G401.6 (cell line): ENCODE measurements at regions not wholly inside any gene's neighbourhood (a gene's known extent, or its start where the extent isn't known, plus 50 kb on each side); places are given as distances from the start of the nearest gene placed in this dataset.
"Not testable (repeated sequence)": the region's sequence is repeated elsewhere in the genome, so short reads cannot be mapped to it uniquely, and the experiment has no call there.

Experiments used
- FAIRE-seq: peaks from 2 replicates; lab custom pipeline; 2012; peaks lifted over from hg19 to GRCh38; lab: Jason Lieb, UNC

GRCh38 chr12:131619736-131620506 lies 91.0 kb upstream of the SFSWAP start:
- no peak for FAIRE-seq

DNA sequence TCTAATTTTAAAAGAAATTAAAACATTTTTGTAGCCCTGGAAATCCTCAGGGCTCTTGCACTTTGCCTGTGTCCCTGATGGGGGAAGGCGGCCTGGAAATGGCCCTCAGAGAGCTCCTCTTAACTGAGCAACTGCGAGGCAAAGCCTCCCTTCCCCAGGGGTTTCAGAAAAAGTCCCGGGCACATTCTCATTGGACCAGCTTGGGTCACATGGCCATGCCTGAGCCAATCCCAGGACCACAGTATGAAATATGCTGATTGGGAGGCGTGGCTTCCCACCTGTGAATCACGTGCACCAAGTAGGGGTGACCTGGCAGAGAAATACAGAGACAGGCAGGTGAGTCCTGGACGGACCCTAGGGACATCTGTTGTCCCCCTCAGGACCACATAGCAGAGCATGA lies 90.4 kb upstream of the SFSWAP start:
- FAIRE-seq = no peak

DNA sequence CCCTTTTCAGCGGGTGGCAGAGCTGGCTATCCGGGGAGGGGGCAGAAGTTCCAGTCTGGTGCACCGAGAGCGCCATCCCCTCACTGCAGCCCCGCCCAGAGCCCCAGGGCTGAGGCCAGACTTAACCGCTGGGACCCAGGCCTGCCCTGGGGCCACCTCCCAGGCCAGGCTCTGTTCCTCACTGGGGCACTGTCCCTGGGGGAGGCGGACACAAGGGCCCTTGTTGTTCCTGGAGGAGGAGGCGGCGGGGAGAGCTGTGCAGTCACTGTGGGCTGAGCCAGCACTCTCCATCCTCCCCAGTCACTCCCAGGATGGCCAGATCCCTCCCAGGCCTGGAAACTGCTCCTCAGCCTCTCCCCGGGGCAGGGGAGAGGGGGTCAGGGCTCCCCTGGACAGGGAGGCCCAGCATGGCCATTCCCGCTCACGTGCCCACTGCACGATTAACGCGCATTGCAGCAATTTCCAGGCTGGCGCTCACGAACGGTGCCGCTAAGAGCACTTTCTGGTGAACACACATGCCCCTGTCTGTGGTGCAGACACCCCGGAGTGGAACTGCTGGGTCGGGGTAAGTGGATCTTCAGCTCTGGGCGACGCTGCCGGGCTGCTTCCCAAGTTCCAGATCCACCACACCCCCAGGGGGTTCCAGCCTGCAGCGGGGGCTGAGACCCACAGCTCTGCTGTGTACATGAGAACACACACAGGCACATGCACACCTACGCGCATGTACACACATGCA lies 89.8 kb upstream of the SFSWAP start:
- no peak for FAIRE-seq

GRCh38 chr12:131621701-131622421 lies 89.0 kb upstream of the SFSWAP start:
- no peak for FAIRE-seq

DNA sequence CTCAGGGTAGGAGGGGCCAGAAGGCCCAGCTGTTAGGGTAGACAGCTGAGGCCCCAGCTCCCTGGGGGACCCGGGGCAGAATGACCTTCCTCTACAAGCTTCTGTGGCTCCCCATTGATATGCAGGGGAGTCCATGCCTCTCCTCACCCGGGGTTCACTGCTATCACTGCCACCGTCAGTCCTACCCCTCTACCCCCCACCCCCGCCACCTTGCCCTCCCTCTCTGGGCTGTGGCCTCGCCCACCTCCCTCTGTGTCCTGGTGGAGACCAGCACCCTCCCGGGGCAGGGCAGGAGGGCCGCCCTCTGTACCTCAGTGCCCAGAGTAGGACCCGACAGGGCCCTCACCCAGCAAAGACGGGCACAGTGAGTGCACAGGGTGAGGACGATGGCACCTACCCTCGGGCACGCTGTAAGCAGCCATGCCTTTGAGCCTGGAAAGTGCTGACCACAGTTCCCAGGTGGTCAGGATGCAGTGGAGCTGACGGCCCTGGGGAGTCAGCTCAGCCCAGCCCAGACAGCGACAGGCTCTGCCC lies 88.4 kb upstream of the SFSWAP start:
- no peak for FAIRE-seq

- FAIRE-seq = not testable (repeated sequence)
Observed at GRCh38 chr12:131623404-131624368, 87.2 kb upstream of the SFSWAP start.

GRCh38 chr12:131624369-131624739 lies 86.5 kb upstream of the SFSWAP start:
- not testable (repeated sequence) for FAIRE-seq

DNA sequence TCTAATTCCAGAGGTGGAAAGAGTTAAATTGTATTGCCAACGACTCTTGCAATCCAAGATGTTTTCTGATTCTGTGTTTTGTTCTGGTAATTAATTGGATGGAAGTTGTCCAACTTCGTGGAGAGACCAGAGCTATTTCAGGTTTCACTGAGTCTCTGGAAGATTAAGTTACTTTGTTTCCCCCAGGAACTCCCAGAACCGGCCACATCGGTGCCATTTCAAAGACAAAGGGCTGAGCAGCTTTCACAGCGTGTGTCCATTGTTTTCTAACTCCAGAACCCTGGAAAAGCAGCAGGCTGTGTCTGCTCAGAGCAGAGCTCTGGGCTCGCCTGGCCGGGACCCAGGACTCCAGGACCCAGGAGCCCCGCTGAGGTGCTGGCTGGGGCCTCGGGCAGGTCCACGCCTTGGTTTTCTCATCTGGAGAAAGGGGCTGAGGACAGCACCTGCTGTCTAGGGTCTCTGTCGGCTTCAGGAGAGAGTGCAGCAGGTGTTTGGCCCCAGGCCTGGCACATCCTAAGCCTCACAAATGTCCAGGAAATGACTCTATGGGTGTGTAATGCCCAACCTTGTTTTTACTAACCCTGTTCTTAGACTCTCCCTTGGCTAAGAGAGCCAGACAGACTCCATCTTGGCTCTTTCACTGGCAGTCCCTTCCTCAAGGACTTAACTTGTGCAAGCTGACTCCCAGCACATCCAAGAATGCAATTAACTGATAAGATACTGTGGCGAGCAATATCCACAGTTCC lies 86.0 kb upstream of the SFSWAP start:
- FAIRE-seq = not testable (repeated sequence)

DNA sequence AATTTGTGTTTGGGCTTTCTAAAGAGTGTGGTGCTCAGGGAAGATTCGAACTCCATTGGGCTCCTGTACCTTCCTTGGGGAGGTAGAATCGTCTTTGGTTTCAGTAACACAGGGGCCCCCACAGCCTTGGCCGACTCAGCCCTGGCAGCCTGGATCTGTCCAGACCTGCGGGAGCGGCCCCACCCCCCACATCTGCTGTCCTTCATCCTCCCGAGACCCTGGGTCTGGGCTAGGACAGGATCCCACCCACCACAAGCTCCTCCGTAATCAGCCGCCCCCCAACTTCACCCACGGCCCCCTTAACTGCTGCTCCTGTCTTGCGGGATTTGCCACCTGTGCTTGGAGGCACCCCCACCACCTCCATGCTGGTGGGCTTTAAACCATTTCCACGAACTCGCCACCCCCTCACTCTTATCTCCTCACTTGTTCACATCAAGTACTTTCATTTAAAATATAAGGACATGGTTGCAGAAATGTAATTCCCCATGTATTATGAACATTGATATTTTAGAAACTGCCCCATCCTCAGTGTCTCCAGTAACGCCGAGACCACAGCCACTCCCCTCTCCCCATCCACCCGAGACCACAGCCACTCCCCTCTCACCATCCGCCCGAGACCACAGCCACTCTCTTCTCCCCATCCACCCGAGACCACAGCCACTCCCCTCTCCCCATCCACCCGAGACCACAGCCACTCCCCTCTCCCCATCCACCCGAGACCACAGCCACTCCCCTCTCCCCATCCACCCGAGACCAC lies 84.7 kb upstream of the SFSWAP start:
- not testable (repeated sequence) for FAIRE-seq

GRCh38 chr12:131627151-131628022 lies 83.5 kb upstream of the SFSWAP start:
- not testable (repeated sequence) for FAIRE-seq

GRCh38 chr12:131628023-131628740 lies 82.7 kb upstream of the SFSWAP start:
- peak; percentile 86 for FAIRE-seq

- FAIRE-seq = no peak
Observed at GRCh38 chr12:131628766-131629448, 82.0 kb upstream of the SFSWAP start.

- FAIRE-seq = no peak
Observed at GRCh38 chr12:131631230-131631629, 79.7 kb upstream of the SFSWAP start.

DNA sequence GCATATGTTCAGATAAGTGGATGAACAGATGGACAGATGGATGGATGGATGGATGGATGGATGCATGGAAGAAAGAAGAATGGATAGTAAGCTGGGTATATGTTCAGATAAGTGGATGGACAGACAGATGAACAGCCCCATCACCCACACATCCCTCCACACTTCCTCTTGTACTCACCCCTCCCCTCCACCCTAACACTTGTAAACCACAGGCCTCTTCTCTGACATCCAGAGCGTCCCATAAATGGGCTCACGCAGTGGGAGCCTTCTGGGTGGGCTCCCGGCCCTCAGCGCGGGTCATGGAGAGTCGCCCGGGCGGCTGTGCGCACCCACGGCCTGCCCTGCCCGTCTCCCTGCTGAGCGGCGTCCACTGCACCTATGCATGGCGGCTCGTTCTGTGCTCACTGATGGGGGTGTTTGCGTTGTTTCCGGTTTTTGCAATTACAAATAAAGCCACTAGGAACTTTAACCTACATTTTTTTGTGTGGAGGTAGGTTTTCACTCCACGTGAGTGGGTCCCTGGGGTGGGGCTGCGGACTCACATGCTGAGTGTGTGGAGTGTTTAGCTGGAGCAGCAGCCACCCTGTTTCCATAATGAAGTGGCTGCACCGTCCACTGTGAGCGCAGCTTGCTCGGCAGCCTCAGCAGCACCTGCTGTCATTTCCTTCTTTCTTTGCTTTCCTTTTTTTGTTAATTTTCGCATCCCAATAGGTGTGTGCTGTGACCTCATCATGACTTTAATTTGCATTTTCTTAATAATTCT lies 78.8 kb upstream of the SFSWAP start:
- not testable (repeated sequence) for FAIRE-seq

- FAIRE-seq = not testable (repeated sequence)
Observed at GRCh38 chr12:131632652-131633023, 78.3 kb upstream of the SFSWAP start.

DNA sequence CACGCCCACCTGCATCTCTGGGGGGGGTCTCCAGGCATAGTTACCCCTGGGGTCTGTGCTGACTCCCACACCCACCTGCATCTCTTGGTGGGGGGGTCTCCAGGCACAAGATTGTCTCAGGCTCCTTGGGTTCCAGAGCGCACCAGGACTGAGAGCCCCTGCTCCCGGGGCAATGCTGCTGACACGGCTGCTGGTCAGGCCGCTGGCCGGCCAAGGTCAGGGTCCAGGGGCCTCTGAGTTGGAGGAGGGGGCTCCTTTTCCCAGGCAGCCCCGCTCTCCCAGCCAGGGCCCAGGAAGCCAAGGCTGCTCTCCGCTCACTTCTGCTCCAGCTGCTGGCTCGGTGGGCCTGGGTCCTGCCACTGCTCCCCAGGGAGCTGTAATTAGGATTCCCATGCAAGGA lies 77.3 kb upstream of the SFSWAP start:
- not testable (repeated sequence) for FAIRE-seq

DNA sequence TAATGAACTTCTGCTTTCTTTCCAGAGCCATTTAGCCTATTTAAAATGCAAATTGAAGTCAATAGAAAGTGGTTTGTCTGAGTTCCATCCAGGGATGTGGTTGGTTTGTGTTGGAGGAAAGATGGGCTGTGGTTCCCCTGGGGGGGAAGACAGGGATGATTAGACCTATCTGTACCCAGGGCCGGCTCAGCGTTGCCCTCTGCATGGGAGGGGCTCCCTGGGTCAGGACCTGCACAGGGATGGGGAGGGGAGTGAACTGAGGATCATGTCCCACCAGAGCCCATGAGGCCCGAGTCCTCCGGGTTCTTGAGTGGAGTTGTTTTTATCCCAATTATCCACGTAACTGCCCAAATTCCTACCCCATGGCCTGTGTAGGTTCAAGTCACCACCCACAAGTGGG lies 76.9 kb upstream of the SFSWAP start:
- FAIRE-seq = no peak
